ENCODE measurements at regions not wholly inside any gene's neighbourhood (a gene's known extent, or its start where the extent isn't known, plus 50 kb on each side); places are given as distances from the start of the nearest gene placed in this dataset.

DNA sequence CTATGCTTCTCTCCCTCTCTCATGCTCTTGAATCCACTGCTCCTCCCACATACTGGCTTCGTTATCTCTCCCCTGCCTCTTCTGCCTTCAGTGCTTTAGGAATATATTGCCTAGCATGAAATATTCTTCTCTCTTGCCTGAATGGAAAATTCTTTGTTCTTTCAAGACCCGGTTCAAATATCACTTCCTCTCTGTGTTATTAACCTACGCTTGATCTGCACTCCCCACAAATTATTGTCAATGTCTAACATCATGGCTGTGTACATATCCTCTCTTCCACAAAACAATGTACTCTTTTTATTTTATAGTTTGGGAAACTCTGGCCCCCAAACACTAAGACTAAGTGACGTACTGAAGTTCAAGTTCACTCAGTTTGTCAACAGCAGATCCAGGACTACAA is 211.0 kb downstream of the SEC61B start:
- TF ChIP-seq EZH2phosphoT487 (IDR thresholded peaks at IDR 0.05; ENCODE audit: borderline replicate concordance, low read length): no peak
- no peak for TF ChIP-seq EZH2 (IDR thresholded peaks at IDR 0.05; ENCODE audit: low read length, unreplicated experiment)
- TF ChIP-seq, protein P1, sequence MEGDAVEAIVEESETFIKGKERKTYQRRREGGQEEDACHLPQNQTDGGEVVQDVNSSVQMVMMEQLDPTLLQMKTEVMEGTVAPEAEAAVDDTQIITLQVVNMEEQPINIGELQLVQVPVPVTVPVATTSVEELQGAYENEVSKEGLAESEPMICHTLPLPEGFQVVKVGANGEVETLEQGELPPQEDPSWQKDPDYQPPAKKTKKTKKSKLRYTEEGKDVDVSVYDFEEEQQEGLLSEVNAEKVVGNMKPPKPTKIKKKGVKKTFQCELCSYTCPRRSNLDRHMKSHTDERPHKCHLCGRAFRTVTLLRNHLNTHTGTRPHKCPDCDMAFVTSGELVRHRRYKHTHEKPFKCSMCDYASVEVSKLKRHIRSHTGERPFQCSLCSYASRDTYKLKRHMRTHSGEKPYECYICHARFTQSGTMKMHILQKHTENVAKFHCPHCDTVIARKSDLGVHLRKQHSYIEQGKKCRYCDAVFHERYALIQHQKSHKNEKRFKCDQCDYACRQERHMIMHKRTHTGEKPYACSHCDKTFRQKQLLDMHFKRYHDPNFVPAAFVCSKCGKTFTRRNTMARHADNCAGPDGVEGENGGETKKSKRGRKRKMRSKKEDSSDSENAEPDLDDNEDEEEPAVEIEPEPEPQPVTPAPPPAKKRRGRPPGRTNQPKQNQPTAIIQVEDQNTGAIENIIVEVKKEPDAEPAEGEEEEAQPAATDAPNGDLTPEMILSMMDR (conservative IDR thresholded peaks at IDR 0.05; ENCODE audit: low read depth, low read length): no peak

All from PC-3 (cell line).